ENCODE measurements at regions not wholly inside any gene's neighbourhood (a gene's known extent, or its start where the extent isn't known, plus 50 kb on each side); places are given as distances from the start of the nearest gene placed in this dataset.

GRCh38 chr5:143734456-143734780 lies 77.5 kb upstream of the HMHB1 start:
- no peak for FAIRE-seq
- DNase-seq (ENCODE audit: low read depth, low spot score) = no peak
- Histone ChIP-seq H2AFZ (ENCODE audit: control insufficient read depth, low read length) (no peak overlapping the region), H3K9me1 (ENCODE audit: control insufficient read depth, extremely low read depth, insufficient read depth, low read length) (no peaks in the 10 kb centered on the region), H3K79me2 (ENCODE audit: control insufficient read depth, insufficient read depth, low read length) (no peaks in the 10 kb centered on the region), H3K4me2 (ENCODE audit: control insufficient read depth, extremely low read depth, insufficient read depth, low read depth, low read length) (no peak overlapping the region), H3K9me3 (ENCODE audit: control insufficient read depth, low read depth, low read length) (no peaks in the 10 kb centered on the region), H3K4me3 (ENCODE audit: control insufficient read depth in 2 of 3, extremely low read depth in 1 of 3, insufficient read depth in 2 of 3, low read depth in 1 of 3, low read length in 3 of 3) (no peak overlapping the region), H3K9ac (ENCODE audit: control insufficient read depth, extremely low read depth, insufficient read depth, low read length) (no peak overlapping the region), H3K4me1 (ENCODE audit: control insufficient read depth, extremely low read depth, insufficient read depth, low read length) (no peaks in the 10 kb centered on the region), H3K27ac (ENCODE audit: control insufficient read depth, insufficient read depth, low read length) (no peak overlapping the region), H3K27me3 (ENCODE audit: control insufficient read depth, extremely low read depth, insufficient read depth, low read length) (no peaks in the 10 kb centered on the region), H4K20me1 (ENCODE audit: control insufficient read depth, extremely low read depth, insufficient read depth, low read length) (no peaks in the 10 kb centered on the region), H3K36me3 (ENCODE audit: control insufficient read depth in 2 of 2, extremely low read depth in 1 of 2, insufficient read depth in 2 of 2, low read length in 2 of 2) (no peaks in the 10 kb centered on the region)
- TF ChIP-seq CTCF (optimal IDR thresholded peaks at IDR 0.05 in 1 of 3, IDR thresholded peaks at IDR 0.05 in 1 of 3, conservative IDR thresholded peaks at IDR 0.05 in 1 of 3; ENCODE audit: extremely low read depth in 1 of 3, insufficient read depth in 2 of 3, low read length in 3 of 3) (no peak), EZH2 (IDR thresholded peaks at IDR 0.05; ENCODE audit: low read length) (no peak)
- dilution Hi-C loops (cut with MboI; ENCODE audit: extremely low pct_ligation_motif_present, low sequenced_read_pairs) = no loop called here

- H3K27ac ChIP-seq (ENCODE audit: control insufficient read depth, insufficient read depth, low read length) = no peak overlapping the region
- no peaks in the 10 kb centered on the region for H3K79me2 ChIP-seq (ENCODE audit: control insufficient read depth, insufficient read depth, low read length)
- H3K27me3 ChIP-seq (ENCODE audit: control insufficient read depth, extremely low read depth, insufficient read depth, low read length) = no peaks in the 10 kb centered on the region
- H2AFZ ChIP-seq (ENCODE audit: control insufficient read depth, low read length) = no peak overlapping the region
- TF ChIP-seq CTCF (optimal IDR thresholded peaks at IDR 0.05 in 1 of 3, IDR thresholded peaks at IDR 0.05 in 1 of 3, conservative IDR thresholded peaks at IDR 0.05 in 1 of 3; ENCODE audit: extremely low read depth in 1 of 3, insufficient read depth in 2 of 3, low read length in 3 of 3) = no peak
- TF ChIP-seq EZH2 (IDR thresholded peaks at IDR 0.05; ENCODE audit: low read length) = no peak
- no peak for FAIRE-seq
- no peaks in the 10 kb centered on the region for H4K20me1 ChIP-seq (ENCODE audit: control insufficient read depth, extremely low read depth, insufficient read depth, low read length)
- H3K4me2 ChIP-seq (ENCODE audit: control insufficient read depth, extremely low read depth, insufficient read depth, low read depth, low read length) = no peak overlapping the region
- no peak for DNase-seq (ENCODE audit: low read depth, low spot score)
- H3K4me3 ChIP-seq (ENCODE audit: control insufficient read depth in 2 of 3, extremely low read depth in 1 of 3, insufficient read depth in 2 of 3, low read depth in 1 of 3, low read length in 3 of 3) = no peak overlapping the region
- H3K4me1 ChIP-seq (ENCODE audit: control insufficient read depth, extremely low read depth, insufficient read depth, low read length) = no peaks in the 10 kb centered on the region
- dilution Hi-C loops (cut with MboI; ENCODE audit: extremely low pct_ligation_motif_present, low sequenced_read_pairs) = no loop called here
- H3K36me3 ChIP-seq (ENCODE audit: control insufficient read depth in 2 of 2, extremely low read depth in 1 of 2, insufficient read depth in 2 of 2, low read length in 2 of 2) = no peaks in the 10 kb centered on the region
- no peaks in the 10 kb centered on the region for H3K9me3 ChIP-seq (ENCODE audit: control insufficient read depth, low read depth, low read length)
- no peaks in the 10 kb centered on the region for H3K9me1 ChIP-seq (ENCODE audit: control insufficient read depth, extremely low read depth, insufficient read depth, low read length)
- no peak overlapping the region for H3K9ac ChIP-seq (ENCODE audit: control insufficient read depth, extremely low read depth, insufficient read depth, low read length)
These were observed 78.1 kb upstream of the HMHB1 start for GRCh38 chr5:143733665-143734455.
